Large intestine (tissue), 3 donors: ENCODE measurements at regions not wholly inside any gene's neighbourhood (a gene's known extent, or its start where the extent isn't known, plus 50 kb on each side); places are given as distances from the start of the nearest gene placed in this dataset.
"Not testable (repeated sequence)": the region's sequence is repeated elsewhere in the genome, so short reads cannot be mapped to it uniquely, and the experiment has no call there.

Source experiments
- DNase-seq, 2 donors: peaks; one replicate each; pipeline versions ENCODE4 v3.0.0 to v3.0.0-alpha.2; 2013
- H3K27ac ChIP-seq: one replicate; pipeline ENCODE4 v1.5.1; 2013; ENCODE audit warnings: low read length
- H3K27me3 ChIP-seq: 2 replicates; pipeline ENCODE4 v1.6.1; 2013; ENCODE audit warnings: low read length; ENCODE audit not compliant: control insufficient read depth, insufficient read depth
- H3K36me3 ChIP-seq: 2 replicates; pipeline ENCODE4 v1.6.1; 2013; ENCODE audit warnings: low read length; ENCODE audit not compliant: control insufficient read depth, insufficient read depth
- H3K4me1 ChIP-seq: one replicate; pipeline ENCODE4 v1.6.1; 2013; ENCODE audit warnings: low read length; ENCODE audit not compliant: control insufficient read depth, insufficient read depth
- H3K4me3 ChIP-seq: one replicate; pipeline ENCODE4 v1.5.1; 2013; ENCODE audit warnings: low read length
- H3K9me3 ChIP-seq: one replicate; pipeline ENCODE4 v1.6.1; 2013; ENCODE audit warnings: mild to moderate bottlenecking, low read depth, low read length, moderate library complexity; ENCODE audit not compliant: control insufficient read depth
- WGBS: methylation state at CpG from one replicate; pipeline ENCODE4 v1.1.5; 2013; ENCODE audit warnings: low lambda C conversion rate; ENCODE audit not compliant: insufficient coverage; 5-methylcytosine and 5-hydroxymethylcytosine counted together

DNA sequence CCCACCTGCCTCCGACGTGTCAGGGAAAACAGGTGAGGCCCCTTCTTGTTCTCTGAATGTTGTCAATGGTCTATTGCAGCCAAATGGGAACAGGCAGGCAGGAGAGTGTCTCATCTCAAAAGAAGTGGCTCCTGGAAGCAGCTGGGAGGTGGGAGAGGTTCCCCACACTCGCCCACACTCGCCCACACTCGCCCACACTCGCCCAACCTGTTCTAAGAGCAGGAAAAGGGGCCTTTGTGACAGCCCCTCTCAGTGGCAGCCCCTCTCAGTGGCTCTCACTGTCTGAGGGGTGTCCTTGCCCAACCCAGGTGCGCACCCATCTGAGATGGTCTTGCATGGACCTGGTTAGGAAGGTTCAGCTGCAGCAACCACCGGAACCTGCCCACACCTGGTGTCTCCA, 162.2 kb downstream of the LMLN start:
- H3K4me1 ChIP-seq, H3K27me3 ChIP-seq, H3K9me3 ChIP-seq, H3K27ac ChIP-seq, DNase-seq, H3K36me3 ChIP-seq, H3K4me3 ChIP-seq: not testable (repeated sequence)
- no CpG with 5 or more reads among the region's 8 CpGs for WGBS

DNA sequence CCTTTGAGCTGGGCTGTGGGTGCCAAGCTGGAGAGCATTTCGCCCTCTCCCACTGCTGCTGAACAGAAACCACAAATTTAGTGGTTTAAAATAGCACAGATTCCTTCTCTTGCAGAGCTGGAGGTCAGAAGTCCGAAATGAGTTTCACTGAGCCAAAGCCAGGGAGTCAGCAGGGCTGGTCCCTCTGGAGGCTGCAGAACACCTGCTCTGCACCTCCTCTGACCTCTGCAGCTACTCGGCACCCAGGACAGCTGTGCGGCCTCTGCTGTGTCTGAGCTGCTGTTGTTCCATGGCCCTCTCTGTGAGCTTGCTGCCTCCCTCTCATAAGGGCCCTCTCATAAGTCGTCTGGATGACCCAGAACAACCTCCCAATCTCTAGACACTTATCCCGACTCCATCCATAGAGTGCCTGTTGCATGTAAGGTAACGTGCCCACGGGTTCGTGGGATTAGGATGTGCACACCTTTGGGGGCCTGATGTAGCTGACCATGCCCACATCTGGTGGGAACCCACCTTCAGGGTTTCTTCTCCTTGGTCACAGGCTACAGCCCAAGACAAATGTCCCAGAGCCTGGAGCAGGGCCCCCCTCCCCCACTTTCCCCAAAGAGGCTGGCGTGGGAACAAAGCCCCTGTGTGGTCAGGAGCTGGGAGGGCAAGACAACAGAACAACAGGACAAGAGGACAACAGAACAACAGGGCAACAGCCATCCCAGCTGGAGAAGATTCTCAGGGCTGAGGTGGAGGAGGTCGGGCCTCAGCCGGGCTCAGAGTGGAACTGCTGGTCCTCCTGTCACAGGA, 177.2 kb downstream of the LMLN start:
- no CpG with 5 or more reads among the region's 12 CpGs for WGBS
- not testable (repeated sequence) for H3K4me1 ChIP-seq, H3K27me3 ChIP-seq

DNA sequence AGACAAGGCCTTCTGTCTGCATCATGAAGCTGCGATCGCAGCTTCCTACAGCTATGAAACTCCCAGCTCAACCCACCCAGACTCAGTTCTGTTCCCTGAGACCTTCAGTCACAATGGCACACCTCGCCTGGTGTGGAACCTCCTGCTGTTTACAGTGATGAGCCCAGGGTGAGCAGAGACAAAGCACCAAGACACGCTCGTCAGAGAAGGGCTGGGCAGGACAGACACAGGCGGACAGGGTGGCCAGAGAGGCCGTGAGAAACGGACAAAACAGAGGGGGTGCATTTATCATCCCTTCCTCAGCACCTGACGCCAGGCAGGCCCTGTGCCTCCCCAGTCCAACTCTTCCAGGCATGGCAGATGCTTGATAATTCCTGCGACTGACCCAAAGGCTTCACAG, 178.2 kb downstream of the LMLN start:
- H3K9me3 ChIP-seq, H3K36me3 ChIP-seq, H3K4me3 ChIP-seq, H3K27me3 ChIP-seq, DNase-seq, H3K27ac ChIP-seq, H3K4me1 ChIP-seq: not testable (repeated sequence)
- WGBS: no CpG with 5 or more reads among the region's 10 CpGs

More for the DNA sequence above, 177.2 kb downstream of the LMLN start:
- not testable (repeated sequence) for H3K4me3 ChIP-seq, H3K9me3 ChIP-seq, DNase-seq, H3K27ac ChIP-seq, H3K36me3 ChIP-seq

DNA sequence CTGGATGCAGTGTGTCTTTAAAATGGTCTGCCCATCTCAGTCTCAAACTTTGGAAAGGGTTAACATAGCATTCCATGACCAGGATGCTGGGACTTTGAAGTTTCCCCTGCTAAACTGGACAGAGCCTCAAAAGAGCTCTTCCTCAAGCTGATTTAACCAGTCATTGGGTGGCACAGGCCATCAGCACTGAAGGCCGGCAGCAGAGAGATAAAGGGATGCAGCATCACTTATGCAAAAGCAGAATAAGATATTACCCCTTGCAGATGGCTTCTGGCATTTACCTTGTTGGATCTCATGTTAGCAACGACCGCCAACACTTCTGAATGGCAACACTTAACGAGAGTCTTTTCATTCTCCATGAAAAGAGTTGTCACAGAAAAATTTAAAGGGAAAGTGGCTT, 179.0 kb downstream of the LMLN start:
- no CpG with 5 or more reads among the region's 4 CpGs for WGBS
- H3K4me3 ChIP-seq, H3K27me3 ChIP-seq, DNase-seq, H3K36me3 ChIP-seq, H3K27ac ChIP-seq, H3K9me3 ChIP-seq, H3K4me1 ChIP-seq: not testable (repeated sequence)

DNA sequence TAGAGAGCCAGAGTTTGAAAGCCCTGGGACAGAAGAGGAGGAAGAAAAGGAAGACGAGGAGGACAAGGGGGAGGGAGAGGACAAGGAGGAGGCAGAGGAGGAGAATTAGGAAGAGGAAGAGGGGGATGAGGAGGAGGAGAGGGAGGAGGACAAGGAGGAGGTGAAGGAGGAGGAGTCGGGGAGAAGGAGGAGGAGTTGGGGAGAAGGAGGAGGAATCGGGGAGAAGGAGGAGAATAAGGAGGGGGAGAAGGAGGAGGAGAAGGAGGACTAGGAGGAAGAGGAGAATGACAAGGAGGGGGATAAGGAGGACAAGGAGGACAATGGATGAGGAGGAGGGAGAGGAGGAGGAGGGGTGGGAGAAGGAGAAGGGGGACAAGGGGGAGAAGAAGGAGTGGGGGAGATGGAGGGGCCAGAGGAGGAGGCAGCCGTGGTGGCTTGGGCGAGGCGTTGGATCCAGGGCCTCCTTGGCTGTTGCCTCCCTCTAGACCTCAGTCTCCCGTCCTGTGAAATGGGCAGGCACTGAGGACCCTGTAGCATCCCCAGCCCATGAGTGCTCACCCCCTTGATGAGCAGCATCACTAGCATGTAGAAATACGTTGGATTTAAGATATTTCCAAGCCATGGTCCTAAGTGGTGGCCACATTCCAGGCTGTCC, 179.6 kb downstream of the LMLN start:
- H3K4me3 ChIP-seq, H3K9me3 ChIP-seq, H3K4me1 ChIP-seq, DNase-seq, H3K27me3 ChIP-seq, H3K27ac ChIP-seq, H3K36me3 ChIP-seq: not testable (repeated sequence)
- 69% methylated on average over 3 of the region's 8 CpGs for WGBS

DNA sequence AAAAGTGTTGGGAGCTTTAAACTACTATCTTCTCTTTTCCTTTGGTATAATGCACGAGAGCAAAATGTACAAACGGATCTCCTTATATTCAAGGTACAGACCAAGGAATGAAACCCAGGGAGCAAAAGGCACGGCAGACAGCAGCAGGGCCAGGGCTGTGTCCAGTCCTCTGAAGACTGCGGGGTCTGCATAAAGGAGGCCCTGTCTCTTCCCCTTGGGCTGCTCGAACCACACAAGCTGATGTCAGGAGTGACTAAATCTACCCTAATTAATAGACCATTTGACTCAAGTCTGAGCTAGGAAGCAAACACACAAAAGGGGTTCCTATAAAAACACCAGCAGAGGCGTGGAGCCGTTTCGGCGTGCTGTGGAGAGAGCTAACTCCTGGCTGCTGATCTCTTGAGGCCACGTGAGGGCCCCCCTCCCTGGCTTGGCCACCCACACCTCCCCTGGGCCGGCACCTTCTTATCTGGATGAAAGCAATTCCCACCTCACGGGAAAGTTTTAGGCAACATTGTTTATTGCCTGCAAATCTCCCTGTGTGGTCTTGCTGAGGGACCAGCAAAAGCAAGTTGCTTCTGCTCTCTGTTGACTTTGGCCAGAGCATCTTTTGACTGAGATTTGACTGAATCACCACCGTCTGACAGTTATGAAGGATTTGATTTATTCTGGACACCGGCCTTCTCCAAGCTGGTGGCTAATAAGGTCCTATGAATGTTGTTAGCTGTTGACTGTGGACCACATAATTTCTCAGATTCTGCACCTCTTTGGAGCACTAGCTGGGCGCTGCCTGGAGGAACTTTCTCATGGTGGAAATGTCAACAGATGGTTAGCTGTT, 183.5 kb downstream of the LMLN start:
- not testable (repeated sequence) for H3K9me3 ChIP-seq, H3K27ac ChIP-seq, H3K4me1 ChIP-seq, DNase-seq, H3K27me3 ChIP-seq, H3K4me3 ChIP-seq, H3K36me3 ChIP-seq
- no CpG with 5 or more reads among the region's 15 CpGs for WGBS

DNA sequence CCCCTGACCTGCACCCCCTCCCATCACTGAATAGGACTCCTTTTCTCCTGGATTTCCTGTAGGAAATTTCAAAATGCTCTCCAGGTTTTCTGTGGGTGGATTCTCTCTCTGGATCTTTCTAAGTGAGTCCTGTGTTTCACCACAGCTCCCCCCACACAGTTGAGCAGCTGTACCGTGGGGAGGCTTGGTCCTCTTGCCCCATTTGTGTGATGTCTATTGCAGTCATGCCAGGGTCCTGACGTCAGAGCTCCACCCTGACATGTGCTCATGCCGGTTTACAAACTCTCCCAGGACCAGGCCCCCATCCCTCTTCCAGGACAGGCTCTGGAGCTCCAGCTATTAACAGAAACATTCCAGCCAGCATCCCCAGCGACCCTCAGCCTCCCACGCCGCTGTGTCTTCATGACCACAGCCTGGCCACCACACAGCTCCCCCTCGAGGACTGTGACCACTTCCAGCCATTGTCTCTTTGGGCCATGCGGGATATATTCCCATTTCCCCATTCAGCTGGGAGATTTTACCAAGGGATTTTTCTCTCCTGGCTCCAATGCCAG, 185.3 kb downstream of the LMLN start:
- WGBS: no CpG with 5 or more reads among the region's 8 CpGs
- H3K27me3 ChIP-seq, H3K9me3 ChIP-seq, H3K27ac ChIP-seq, H3K4me1 ChIP-seq, H3K4me3 ChIP-seq, H3K36me3 ChIP-seq: not testable (repeated sequence)
- peak; percentile 19 to 22 for DNase-seq

DNA sequence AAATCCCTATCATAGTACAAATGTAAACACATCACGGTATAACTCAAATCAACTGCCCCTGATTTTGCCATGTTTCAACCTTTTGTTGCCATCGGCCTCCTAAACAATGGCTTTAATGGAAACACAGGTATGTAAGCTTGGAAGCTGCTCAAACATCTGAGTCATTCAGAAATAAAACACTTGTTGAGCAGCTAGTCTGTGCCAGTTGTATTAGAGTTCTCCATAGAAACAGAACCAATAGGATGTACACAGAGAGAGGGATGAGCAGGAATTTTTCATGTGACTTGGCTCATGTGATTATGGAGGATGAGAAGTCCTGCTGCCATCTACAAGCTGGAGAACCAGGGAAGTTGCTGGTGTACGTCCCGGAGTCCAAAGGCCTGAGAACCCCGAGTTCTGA, 186.1 kb downstream of the LMLN start:
- H3K4me1 ChIP-seq, H3K36me3 ChIP-seq, H3K27ac ChIP-seq, H3K4me3 ChIP-seq, H3K27me3 ChIP-seq, H3K9me3 ChIP-seq: not testable (repeated sequence)
- peak in 1 of 2 donors; percentile 4 for DNase-seq
- no CpG with 5 or more reads among the region's 5 CpGs for WGBS

DNA sequence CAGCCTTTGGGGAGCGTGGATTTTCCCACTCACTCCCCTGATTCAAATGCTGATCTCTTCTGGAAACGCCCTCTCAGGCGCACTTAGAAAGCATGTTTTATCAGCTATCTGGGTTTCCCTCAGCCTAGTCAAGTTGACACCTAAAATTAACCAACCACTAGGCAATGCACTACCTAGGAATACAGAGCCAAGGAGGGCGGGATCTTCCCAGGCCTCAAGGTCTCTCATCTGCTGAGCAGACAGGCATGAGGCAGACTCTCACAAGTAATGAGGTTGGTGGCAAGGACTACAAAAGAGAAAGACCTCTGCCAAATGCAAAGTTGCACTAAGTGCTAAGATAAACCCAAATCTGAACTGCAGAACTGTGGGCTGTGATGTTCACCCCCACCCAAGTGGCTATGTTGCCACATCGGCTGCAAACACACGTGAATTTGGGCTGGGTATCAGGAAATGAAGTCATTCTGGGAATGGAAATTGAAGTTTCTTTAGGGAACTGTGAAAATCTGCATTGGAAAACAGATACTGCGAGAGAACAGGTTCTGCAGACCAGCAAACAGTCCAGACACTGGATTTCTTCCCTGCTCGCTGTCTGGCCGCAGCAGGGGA, 186.6 kb downstream of the LMLN start:
- not testable (repeated sequence) for DNase-seq, H3K9me3 ChIP-seq, H3K27me3 ChIP-seq, H3K27ac ChIP-seq, H3K36me3 ChIP-seq, H3K4me1 ChIP-seq, H3K4me3 ChIP-seq
- WGBS: no CpG with 5 or more reads among the region's 9 CpGs

DNA sequence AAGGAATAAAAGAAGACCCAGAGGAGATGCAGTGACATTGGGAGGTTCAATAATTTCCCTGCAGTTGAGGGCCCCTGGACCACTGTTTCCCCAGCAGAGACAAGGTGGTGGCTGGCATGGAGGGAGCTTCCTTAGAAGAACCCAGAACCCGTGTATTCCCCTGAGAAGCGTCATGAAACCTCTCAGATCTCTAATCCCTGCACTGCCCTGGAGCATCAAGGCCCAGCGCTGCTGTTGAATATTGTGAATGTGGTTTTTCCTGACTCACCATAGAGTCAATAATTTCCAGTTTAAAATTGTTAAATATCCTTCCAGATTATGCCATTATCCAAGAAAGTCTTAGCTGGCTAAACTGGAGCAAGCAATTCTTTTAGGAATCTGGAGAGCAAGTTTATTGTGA, 187.2 kb downstream of the LMLN start:
- no CpG with 5 or more reads among the region's 3 CpGs for WGBS

More for the DNA sequence above, 187.2 kb downstream of the LMLN start:
- not testable (repeated sequence) for H3K4me3 ChIP-seq, H3K27ac ChIP-seq, H3K27me3 ChIP-seq, H3K4me1 ChIP-seq, H3K36me3 ChIP-seq, DNase-seq, H3K9me3 ChIP-seq
